ENCODE measurements at regions not wholly inside any gene's neighbourhood (a gene's known extent, or its start where the extent isn't known, plus 50 kb on each side); places are given as distances from the start of the nearest gene placed in this dataset.

DNA sequence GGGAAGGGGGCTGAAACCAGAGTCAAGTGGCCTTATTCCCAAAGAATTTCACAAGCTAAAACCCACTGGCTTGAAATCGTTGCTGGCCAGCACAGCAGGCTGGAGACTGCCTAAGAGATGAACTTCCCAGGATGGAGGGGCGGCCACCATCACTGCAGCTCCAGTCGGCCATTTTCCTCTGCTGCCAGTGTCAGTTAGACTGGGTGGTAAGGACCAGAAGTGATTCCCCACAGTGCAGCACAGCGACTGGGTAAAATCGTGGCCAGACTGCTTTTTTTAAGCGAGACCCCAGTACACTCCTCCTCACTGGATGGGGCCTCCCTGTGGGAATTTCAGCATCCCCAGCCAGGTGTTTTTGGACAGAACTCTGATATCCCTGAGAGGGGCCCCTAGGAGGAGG lies 428.0 kb downstream of the SPIN4 start:
- TF ChIP-seq, protein P1, sequence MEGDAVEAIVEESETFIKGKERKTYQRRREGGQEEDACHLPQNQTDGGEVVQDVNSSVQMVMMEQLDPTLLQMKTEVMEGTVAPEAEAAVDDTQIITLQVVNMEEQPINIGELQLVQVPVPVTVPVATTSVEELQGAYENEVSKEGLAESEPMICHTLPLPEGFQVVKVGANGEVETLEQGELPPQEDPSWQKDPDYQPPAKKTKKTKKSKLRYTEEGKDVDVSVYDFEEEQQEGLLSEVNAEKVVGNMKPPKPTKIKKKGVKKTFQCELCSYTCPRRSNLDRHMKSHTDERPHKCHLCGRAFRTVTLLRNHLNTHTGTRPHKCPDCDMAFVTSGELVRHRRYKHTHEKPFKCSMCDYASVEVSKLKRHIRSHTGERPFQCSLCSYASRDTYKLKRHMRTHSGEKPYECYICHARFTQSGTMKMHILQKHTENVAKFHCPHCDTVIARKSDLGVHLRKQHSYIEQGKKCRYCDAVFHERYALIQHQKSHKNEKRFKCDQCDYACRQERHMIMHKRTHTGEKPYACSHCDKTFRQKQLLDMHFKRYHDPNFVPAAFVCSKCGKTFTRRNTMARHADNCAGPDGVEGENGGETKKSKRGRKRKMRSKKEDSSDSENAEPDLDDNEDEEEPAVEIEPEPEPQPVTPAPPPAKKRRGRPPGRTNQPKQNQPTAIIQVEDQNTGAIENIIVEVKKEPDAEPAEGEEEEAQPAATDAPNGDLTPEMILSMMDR (IDR thresholded peaks at IDR 0.05 in 8 of 11, conservative IDR thresholded peaks at IDR 0.05 in 3 of 11): no peak
- TF ChIP-seq POLR2A (IDR thresholded peaks at IDR 0.05): no peak
- TF ChIP-seq POLR2AphosphoS5 (IDR thresholded peaks at IDR 0.05): no peak

Measured in spleen (tissue), 7 donors.